ENCODE measurements at regions not wholly inside any gene's neighbourhood (a gene's known extent, or its start where the extent isn't known, plus 50 kb on each side); places are given as distances from the start of the nearest gene placed in this dataset.

- no peak for TF ChIP-seq POLR2A (IDR thresholded peaks at IDR 0.05)
- no peak for TF ChIP-seq CTCF (IDR thresholded peaks at IDR 0.05)
Observed at GRCh38 chr1:60516996-60517395, 443.4 kb upstream of the C1orf87 start.

Measured in suprapubic skin (tissue), 3 donors.